ENCODE measurements at regions not wholly inside any gene's neighbourhood (a gene's known extent, or its start where the extent isn't known, plus 50 kb on each side); places are given as distances from the start of the nearest gene placed in this dataset.

GRCh38 chr15:69579950-69580618 is 127.5 kb downstream of the RPLP1 start:
- TF ChIP-seq CTCF (IDR thresholded peaks at IDR 0.05; ENCODE audit: low read depth, low read length, missing input control) (no peak), HNF4G (IDR thresholded peaks at IDR 0.05) (peak; percentile 99), TAF1 (conservative IDR thresholded peaks at IDR 0.05) (no peak), MAX (IDR thresholded peaks at IDR 0.05) (peak; percentile 55), SP1 (IDR thresholded peaks at IDR 0.05) (peak; percentile 97), REST (IDR thresholded peaks at IDR 0.05) (peak; percentile 82)

Measured in liver (tissue), 3 donors.